Mesendoderm (in vitro differentiated cells): ENCODE measurements at regions not wholly inside any gene's neighbourhood (a gene's known extent, or its start where the extent isn't known, plus 50 kb on each side); places are given as distances from the start of the nearest gene placed in this dataset.

ENCODE experiments used
- DNase-seq: peaks from one replicate; pipeline ENCODE4 v3.0.0; 2013
- H2AK5ac ChIP-seq: 2 replicates; pipeline ENCODE4 v1.6.1; 2013; ENCODE audit warnings: low read length, inconsistent platforms
- H2BK120ac ChIP-seq: 2 replicates; pipeline ENCODE4 v1.6.1; 2013; ENCODE audit warnings: low read depth, mild to moderate bottlenecking, low read length, moderate library complexity, mixed read lengths
- H2BK15ac ChIP-seq: replicated peaks from 2 replicates; pipeline ENCODE4 v1.6.1; 2013; ENCODE audit warnings: low read depth, mild to moderate bottlenecking, moderate library complexity
- H2BK5ac ChIP-seq: 2 replicates; pipeline ENCODE4 v1.6.1; 2013; ENCODE audit warnings: low read length, inconsistent platforms
- H3K18ac ChIP-seq: 2 replicates; pipeline ENCODE4 v1.6.1; 2013; ENCODE audit warnings: mild to moderate bottlenecking, low read length, mixed read lengths
- H3K23ac ChIP-seq: one replicate; pipeline ENCODE4 v1.6.1; 2013; ENCODE audit warnings: low read length
- H3K27ac ChIP-seq: 2 replicates; pipeline ENCODE4 v1.5.1; 2013; ENCODE audit warnings: low read depth, mild to moderate bottlenecking, inconsistent platforms, low read length, moderate library complexity
- H3K27me3 ChIP-seq: 2 replicates; pipeline ENCODE4 v1.6.1; 2013; ENCODE audit warnings: low read length, control low read depth, mild to moderate bottlenecking, inconsistent platforms; ENCODE audit not compliant: insufficient read depth, poor library complexity
- H3K36me3 ChIP-seq: 2 replicates; pipeline ENCODE4 v1.6.1; 2013; ENCODE audit warnings: low read length, inconsistent platforms; ENCODE audit not compliant: control insufficient read depth, insufficient read depth
- H3K4ac ChIP-seq: one replicate; pipeline ENCODE4 v1.6.1; 2013; ENCODE audit warnings: low read depth, mild to moderate bottlenecking, low read length, moderate library complexity
- H3K4me1 ChIP-seq: 2 replicates; pipeline ENCODE4 v1.6.1; 2013; ENCODE audit warnings: low read depth, low read length, inconsistent platforms; ENCODE audit not compliant: control insufficient read depth
- H3K4me2 ChIP-seq: 2 replicates; pipeline ENCODE4 v1.6.1; 2013; ENCODE audit warnings: low read length
- H3K4me3 ChIP-seq: 2 replicates; pipeline ENCODE4 v1.5.1; 2013; ENCODE audit warnings: mild to moderate bottlenecking, low read length
- H3K56ac ChIP-seq: one replicate; pipeline ENCODE4 v1.6.1; 2013; ENCODE audit warnings: low read length
- H3K79me1 ChIP-seq: 2 replicates; pipeline ENCODE4 v1.6.1; 2013; ENCODE audit warnings: low read length, inconsistent platforms
- H3K79me2 ChIP-seq: 2 replicates; pipeline ENCODE4 v1.6.1; 2013; ENCODE audit warnings: mild to moderate bottlenecking, low read length; ENCODE audit not compliant: control insufficient read depth, insufficient read depth
- H3K9ac ChIP-seq: 2 replicates; pipeline ENCODE4 v1.6.1; 2013; ENCODE audit warnings: low read length, inconsistent platforms
- H4K5ac ChIP-seq: one replicate; pipeline ENCODE4 v1.6.1; 2013; ENCODE audit warnings: low read length
- H4K8ac ChIP-seq: one replicate; pipeline ENCODE4 v1.6.1; 2013; ENCODE audit warnings: low read depth, mild to moderate bottlenecking, control low read depth, low read length, moderate library complexity
- WGBS: extraction: QIAGEN DNeasy Blood & Tissue Kit; methylation state at CpG from one replicate; pipeline ENCODE4 v1.1.7; 2013; ENCODE audit warnings: low lambda C conversion rate, missing lambda C conversion rate; ENCODE audit not compliant: insufficient coverage; ENCODE audit errors: extremely low coverage; 5-methylcytosine and 5-hydroxymethylcytosine counted together

- Histone ChIP-seq H3K9ac (no peak overlapping the region), H2AK5ac (no peak overlapping the region), H3K36me3 (no peaks in the 10 kb centered on the region), H3K4me2 (no peak overlapping the region), H4K5ac (no peak overlapping the region), H3K4ac (no peak overlapping the region), H3K4me1 (no peaks in the 10 kb centered on the region), H3K27me3 (no peaks in the 10 kb centered on the region), H3K79me2 (no peaks in the 10 kb centered on the region), H3K79me1 (no peaks in the 10 kb centered on the region), H2BK120ac (no peak overlapping the region), H3K23ac (no peak overlapping the region), H3K56ac (no peak overlapping the region), H3K18ac (no peak overlapping the region), H3K27ac (no peak overlapping the region), H3K4me3 (no peak overlapping the region), H2BK5ac (no peak overlapping the region), H2BK15ac (no peak overlapping the region), H4K8ac (no peak overlapping the region)
- no CpG with 5 or more reads among the region's 36 CpGs for WGBS
- no peak for DNase-seq
Observed at GRCh38 chr15:70474471-70475406, 288.6 kb downstream of the UACA start.

GRCh38 chr15:70473581-70474370 lies 289.6 kb downstream of the UACA start:
- Histone ChIP-seq H4K8ac (no peak overlapping the region), H3K4ac (no peak overlapping the region), H3K56ac (no peak overlapping the region), H3K23ac (no peak overlapping the region), H3K79me1 (no peaks in the 10 kb centered on the region), H3K18ac (no peak overlapping the region), H3K4me2 (no peak overlapping the region), H2BK15ac (no peak overlapping the region), H3K79me2 (no peaks in the 10 kb centered on the region), H3K27ac (no peak overlapping the region), H3K4me3 (no peak overlapping the region), H3K36me3 (no peaks in the 10 kb centered on the region), H4K5ac (no peak overlapping the region), H3K9ac (no peak overlapping the region), H3K4me1 (no peaks in the 10 kb centered on the region), H2BK120ac (no peak overlapping the region), H2AK5ac (no peak overlapping the region), H2BK5ac (no peak overlapping the region), H3K27me3 (no peaks in the 10 kb centered on the region)
- DNase-seq, result no peak
- WGBS, result no CpG with 5 or more reads among the region's 15 CpGs

GRCh38 chr15:70471517-70471916 lies 291.8 kb downstream of the UACA start:
- H4K5ac ChIP-seq, result no peak overlapping the region
- H3K23ac ChIP-seq, result no peak overlapping the region
- H2AK5ac ChIP-seq, result no peak overlapping the region
- no peak overlapping the region for H3K4me3 ChIP-seq
- no peaks in the 10 kb centered on the region for H3K36me3 ChIP-seq
- no peak overlapping the region for H3K9ac ChIP-seq
- no peak overlapping the region for H4K8ac ChIP-seq
- no peak overlapping the region for H3K56ac ChIP-seq
- DNase-seq, result no peak
- H3K27me3 ChIP-seq, result no peaks in the 10 kb centered on the region
- no peak overlapping the region for H3K18ac ChIP-seq
- H3K79me2 ChIP-seq, result no peaks in the 10 kb centered on the region
- no peak overlapping the region for H2BK15ac ChIP-seq
- no CpG with 5 or more reads among the region's 1 CpG for WGBS
- H3K4me2 ChIP-seq, result no peak overlapping the region
- no peak overlapping the region for H2BK120ac ChIP-seq
- H3K27ac ChIP-seq, result no peak overlapping the region
- no peak overlapping the region for H2BK5ac ChIP-seq
- no peaks in the 10 kb centered on the region for H3K79me1 ChIP-seq
- H3K4me1 ChIP-seq, result no peaks in the 10 kb centered on the region
- no peak overlapping the region for H3K4ac ChIP-seq

- Histone ChIP-seq H2BK5ac (no peak overlapping the region), H2BK15ac (no peak overlapping the region), H3K27me3 (no peaks in the 10 kb centered on the region), H3K79me2 (no peaks in the 10 kb centered on the region), H4K8ac (no peak overlapping the region), H3K4me3 (no peak overlapping the region), H3K79me1 (no peaks in the 10 kb centered on the region), H3K36me3 (no peaks in the 10 kb centered on the region), H3K56ac (no peak overlapping the region), H4K5ac (no peak overlapping the region), H3K27ac (no peak overlapping the region), H3K4me2 (no peak overlapping the region), H3K23ac (no peak overlapping the region), H2AK5ac (no peak overlapping the region), H3K4ac (no peak overlapping the region), H3K4me1 (no peaks in the 10 kb centered on the region), H3K9ac (no peak overlapping the region), H2BK120ac (no peak overlapping the region), H3K18ac (no peak overlapping the region)
- no CpG with 5 or more reads among the region's 7 CpGs for WGBS
- DNase-seq, result no peak
Observed at GRCh38 chr15:70470556-70471191, 292.7 kb downstream of the UACA start.

- DNase-seq, result no peak
- no peaks in the 10 kb centered on the region for H3K36me3 ChIP-seq
- WGBS, result no CpG with 5 or more reads among the region's 16 CpGs
Observed at GRCh38 chr15:70469651-70470555, 293.5 kb downstream of the UACA start.

More at GRCh38 chr15:70469651-70470555, 293.5 kb downstream of the UACA start:
- H3K79me2 ChIP-seq, result no peaks in the 10 kb centered on the region
- no peaks in the 10 kb centered on the region for H3K4me1 ChIP-seq
- H2AK5ac ChIP-seq, result no peak overlapping the region
- no peak overlapping the region for H3K18ac ChIP-seq
- H3K4me3 ChIP-seq, result no peak overlapping the region
- no peak overlapping the region for H2BK5ac ChIP-seq
- no peak overlapping the region for H3K4me2 ChIP-seq
- H3K9ac ChIP-seq, result no peak overlapping the region
- no peak overlapping the region for H4K5ac ChIP-seq
- H2BK120ac ChIP-seq, result no peak overlapping the region
- H3K79me1 ChIP-seq, result no peaks in the 10 kb centered on the region
- no peak overlapping the region for H3K4ac ChIP-seq
- H3K27ac ChIP-seq, result no peak overlapping the region
- H3K27me3 ChIP-seq, result no peaks in the 10 kb centered on the region
- no peak overlapping the region for H4K8ac ChIP-seq
- no peak overlapping the region for H3K56ac ChIP-seq
- no peak overlapping the region for H2BK15ac ChIP-seq
- H3K23ac ChIP-seq, result no peak overlapping the region
